ENCODE measurements at regions not wholly inside any gene's neighbourhood (a gene's known extent, or its start where the extent isn't known, plus 50 kb on each side); places are given as distances from the start of the nearest gene placed in this dataset.

- Histone ChIP-seq H3K4me3 (ENCODE audit: low read depth in 1 of 2, low read length in 1 of 2) (no peak overlapping the region), H3K27ac (no peak overlapping the region), H3K4me1 (ENCODE audit: control insufficient read depth in 1 of 2, insufficient read depth in 1 of 2, low read depth in 1 of 2, low read length in 1 of 2) (no peaks in the 10 kb centered on the region), H3K36me3 (no peaks in the 10 kb centered on the region), H3K27me3 (no peaks in the 10 kb centered on the region), H3K9me3 (no peaks in the 10 kb centered on the region)
- no peak for TF ChIP-seq CTCF (IDR thresholded peaks at IDR 0.05)
Observed at GRCh38 chr13:22263185-22263584, 592.3 kb downstream of the FGF9 start.

GRCh38 chr13:22265563-22265962 is 594.7 kb downstream of the FGF9 start:
- no peaks in the 10 kb centered on the region for H3K36me3 ChIP-seq
- no peaks in the 10 kb centered on the region for H3K27me3 ChIP-seq
- H3K9me3 ChIP-seq: no peaks in the 10 kb centered on the region
- TF ChIP-seq CTCF (IDR thresholded peaks at IDR 0.05): no peak
- no peak overlapping the region for H3K4me3 ChIP-seq (ENCODE audit: low read depth in 1 of 2, low read length in 1 of 2)
- H3K4me1 ChIP-seq (ENCODE audit: control insufficient read depth in 1 of 2, insufficient read depth in 1 of 2, low read depth in 1 of 2, low read length in 1 of 2): no peaks in the 10 kb centered on the region
- no peak overlapping the region for H3K27ac ChIP-seq

- Histone ChIP-seq H3K4me3 (ENCODE audit: low read depth in 1 of 2, low read length in 1 of 2) (no peak overlapping the region), H3K27ac (no peak overlapping the region), H3K9me3 (no peaks in the 10 kb centered on the region), H3K4me1 (ENCODE audit: control insufficient read depth in 1 of 2, insufficient read depth in 1 of 2, low read depth in 1 of 2, low read length in 1 of 2) (no peaks in the 10 kb centered on the region), H3K27me3 (no peaks in the 10 kb centered on the region), H3K36me3 (no peaks in the 10 kb centered on the region)
- no peak for TF ChIP-seq CTCF (IDR thresholded peaks at IDR 0.05)
Observed at GRCh38 chr13:22270881-22271280, 600.0 kb downstream of the FGF9 start.

- H3K36me3 ChIP-seq: no peaks in the 10 kb centered on the region
- H3K4me1 ChIP-seq (ENCODE audit: control insufficient read depth in 1 of 2, insufficient read depth in 1 of 2, low read depth in 1 of 2, low read length in 1 of 2): no peaks in the 10 kb centered on the region
- H3K27me3 ChIP-seq: no peaks in the 10 kb centered on the region
- no peak overlapping the region for H3K27ac ChIP-seq
- no peak overlapping the region for H3K4me3 ChIP-seq (ENCODE audit: low read depth in 1 of 2, low read length in 1 of 2)
- no peaks in the 10 kb centered on the region for H3K9me3 ChIP-seq
- no peak for TF ChIP-seq CTCF (IDR thresholded peaks at IDR 0.05)
Observed at GRCh38 chr13:22271903-22272302, 601.0 kb downstream of the FGF9 start.

GRCh38 chr13:22275393-22275792 is 604.5 kb downstream of the FGF9 start:
- H3K27me3 ChIP-seq: no peaks in the 10 kb centered on the region
- H3K27ac ChIP-seq: no peak overlapping the region
- no peaks in the 10 kb centered on the region for H3K36me3 ChIP-seq
- no peak for TF ChIP-seq CTCF (IDR thresholded peaks at IDR 0.05)
- no peaks in the 10 kb centered on the region for H3K4me1 ChIP-seq (ENCODE audit: control insufficient read depth in 1 of 2, insufficient read depth in 1 of 2, low read depth in 1 of 2, low read length in 1 of 2)
- H3K9me3 ChIP-seq: no peaks in the 10 kb centered on the region
- no peak overlapping the region for H3K4me3 ChIP-seq (ENCODE audit: low read depth in 1 of 2, low read length in 1 of 2)

- Histone ChIP-seq H3K9me3 (no peaks in the 10 kb centered on the region), H3K4me3 (ENCODE audit: low read depth in 1 of 2, low read length in 1 of 2) (no peak overlapping the region), H3K27me3 (no peaks in the 10 kb centered on the region), H3K27ac (no peak overlapping the region), H3K4me1 (ENCODE audit: control insufficient read depth in 1 of 2, insufficient read depth in 1 of 2, low read depth in 1 of 2, low read length in 1 of 2) (no peaks in the 10 kb centered on the region), H3K36me3 (no peaks in the 10 kb centered on the region)
- no peak for TF ChIP-seq CTCF (IDR thresholded peaks at IDR 0.05)
Observed at GRCh38 chr13:22276616-22277015, 605.7 kb downstream of the FGF9 start.
